AG10803 (cell line): ENCODE measurements at regions not wholly inside any gene's neighbourhood (a gene's known extent, or its start where the extent isn't known, plus 50 kb on each side); places are given as distances from the start of the nearest gene placed in this dataset.

Source experiments
- DNase-seq: peaks from one replicate; pipeline ENCODE4 v3.0.0; 2010; ENCODE audit warnings: low read depth
- H3K4me3 ChIP-seq: 2 replicates; pipeline ENCODE4 v1.5.1; 2011; ENCODE audit warnings: mild to moderate bottlenecking, low read length, control low read depth
- CTCF ChIP-seq: conservative IDR thresholded peaks from 2 replicates; pipeline ENCODE4 v1.5.1; 2011; ENCODE audit warnings: mild to moderate bottlenecking, low read length, control low read depth, inconsistent platforms

- TF ChIP-seq CTCF, result no peak
- no peak for DNase-seq
These were observed 256.8 kb downstream of the OLFM3 start for GRCh38 chr1:101739826-101740330.

GRCh38 chr1:101741910-101742309 lies 254.8 kb downstream of the OLFM3 start:
- TF ChIP-seq CTCF, result no peak
- no peak for DNase-seq
- H3K4me3 ChIP-seq, result no peak overlapping the region

More at GRCh38 chr1:101739826-101740330, 256.8 kb downstream of the OLFM3 start:
- H3K4me3 ChIP-seq, result no peak overlapping the region

GRCh38 chr1:101742509-101742908 lies 254.2 kb downstream of the OLFM3 start:
- no peak for TF ChIP-seq CTCF
- H3K4me3 ChIP-seq, result no peak overlapping the region
- no peak for DNase-seq

GRCh38 chr1:101745551-101746270 lies 251.0 kb downstream of the OLFM3 start:
- TF ChIP-seq CTCF, result no peak
- no peak for DNase-seq
- H3K4me3 ChIP-seq, result no peak overlapping the region

GRCh38 chr1:101748077-101748476 lies 248.6 kb downstream of the OLFM3 start:
- no peak for TF ChIP-seq CTCF
- no peak overlapping the region for H3K4me3 ChIP-seq
- DNase-seq, result no peak
